ENCODE measurements at regions not wholly inside any gene's neighbourhood (a gene's known extent, or its start where the extent isn't known, plus 50 kb on each side); places are given as distances from the start of the nearest gene placed in this dataset.

- TF ChIP-seq CTCF (IDR thresholded peaks at IDR 0.05), result no peak
- TF ChIP-seq POLR2A (IDR thresholded peaks at IDR 0.05), result no peak
These were observed 442.2 kb upstream of the CCDC196 start for GRCh38 chr14:66043921-66044320.

Data from thyroid gland (tissue), 4 donors.